PC-9 (cell line): ENCODE measurements at regions not wholly inside any gene's neighbourhood (a gene's known extent, or its start where the extent isn't known, plus 50 kb on each side); places are given as distances from the start of the nearest gene placed in this dataset.
"Not testable (repeated sequence)": the region's sequence is repeated elsewhere in the genome, so short reads cannot be mapped to it uniquely, and the experiment has no call there.

ENCODE experiments used
- BruUV-seq: library from RNA; stranded (reverse); fragments of 400-500 nt; replicated peaks from 2 replicates; lab custom pipeline; 2021; lab: Mats Ljungman, UMichigan
- CTCF ChIA-PET: fragments of 300-600 bp; sonication (Branson Sonifier 250); formaldehyde crosslinking; loops from one replicate; lab custom pipeline; 2022; ENCODE audit warnings: antibody characterized with exemption; lab: Charles Lee
- POLR2A ChIA-PET: fragments of 300-600 bp; sonication (Branson Sonifier 250); formaldehyde crosslinking; loops from one replicate; lab custom pipeline; 2022; ENCODE audit warnings: antibody characterized with exemption; ENCODE audit not compliant: unreplicated experiment; lab: Charles Lee
- DNase-seq, 2 experiments: peaks; one replicate each; pipeline versions ENCODE4 v3.0.0 to v3.0.0-alpha.2; 2015 to 2022; ENCODE audit warnings: mixed read lengths in 1 of 2
- H2AFZ ChIP-seq: fragments of 200-600 bp; sonication (generic); 2 replicates; pipeline ENCODE4 v1.8.1; 2017; ENCODE audit warnings: antibody characterized with exemption
- H3F3A ChIP-seq: fragments of 200-600 bp; sonication (generic); 2 replicates; pipeline ENCODE4 v1.8.1; 2017; ENCODE audit warnings: antibody characterized with exemption, mild to moderate bottlenecking, low read depth; ENCODE audit not compliant: insufficient read depth
- H3K27ac ChIP-seq: fragments of 200-600 bp; sonication (generic); 2 replicates; pipeline ENCODE4 v1.6.1; 2016; ENCODE audit warnings: mixed run types
- H3K27me3 ChIP-seq: fragments of 200-600 bp; sonication (generic); 2 replicates; pipeline ENCODE4 v1.6.1; 2016; ENCODE audit warnings: low read depth, mixed run types; ENCODE audit not compliant: insufficient read depth
- H3K36me3 ChIP-seq: fragments of 200-600 bp; sonication (generic); 2 replicates; pipeline ENCODE4 v1.6.1; 2016; ENCODE audit warnings: low read depth, mixed run types
- H3K4me1 ChIP-seq: fragments of 200-600 bp; sonication (generic); replicated peaks from 2 replicates; pipeline ENCODE4 v1.6.1; 2016; ENCODE audit warnings: mixed run types; ENCODE audit not compliant: insufficient read depth
- H3K4me2 ChIP-seq: fragments of 200-600 bp; sonication (generic); 2 replicates; pipeline ENCODE4 v1.6.1; 2017; ENCODE audit warnings: mixed run types
- H3K4me3 ChIP-seq: fragments of 200-600 bp; sonication (generic); 2 replicates; pipeline ENCODE4 v1.6.1; 2016; ENCODE audit warnings: mixed run types
- H3K79me2 ChIP-seq: fragments of 200-600 bp; sonication (generic); 2 replicates; pipeline ENCODE4 v1.6.1; 2017; ENCODE audit warnings: low read depth, mixed run types
- H3K9me2 ChIP-seq: fragments of 200-600 bp; sonication (generic); 2 replicates; pipeline ENCODE4 v1.8.1; 2017; ENCODE audit warnings: mild to moderate bottlenecking; ENCODE audit not compliant: insufficient read depth
- H3K9me3 ChIP-seq: fragments of 200-600 bp; sonication (generic); 2 replicates; pipeline ENCODE4 v1.8.1; 2016; ENCODE audit warnings: low read depth; ENCODE audit not compliant: insufficient read depth
- H4K20me1 ChIP-seq: fragments of 200-600 bp; sonication (generic); 2 replicates; pipeline ENCODE4 v1.8.1; 2017; ENCODE audit not compliant: insufficient read depth
- CTCF ChIP-seq: fragments of 200-600 bp; sonication (generic); conservative IDR thresholded peaks from 2 replicates; pipeline ENCODE4 v1.6.1; 2017; ENCODE audit warnings: mixed run types, antibody characterized with exemption, mild to moderate bottlenecking, moderate library complexity
- EZH2 ChIP-seq: fragments of 200-600 bp; sonication (generic); IDR thresholded peaks from 2 replicates; pipeline ENCODE4 v1.8.0; 2017; ENCODE audit warnings: antibody characterized with exemption, low read depth
- intact Hi-C: fragments of 100-400 bp; cut with micrococcal nuclease; formaldehyde crosslinking; loops from one replicate; pipeline ENCODE4 v1.10.0; 2022; ENCODE audit not compliant: unreplicated experiment

- H3K27me3 ChIP-seq = no peaks in the 10 kb centered on the region
- TF ChIP-seq EZH2 (no peak), CTCF (no peak)
- no TSS peak for BruUV-seq
- no peaks in the 10 kb centered on the region for H3K36me3 ChIP-seq
- DNase-seq = no peak
- intact Hi-C loops = no loop called here
- H3K9me2 ChIP-seq = no peaks in the 10 kb centered on the region
- no peak overlapping the region for H3K27ac ChIP-seq
- H2AFZ ChIP-seq = no peak overlapping the region
- ChIA-PET CTCF (no interaction called here), POLR2A (no interaction called here)
- H3K4me2 ChIP-seq = no peak overlapping the region
- no peaks in the 10 kb centered on the region for H3K4me1 ChIP-seq
- no peaks in the 10 kb centered on the region for H3K79me2 ChIP-seq
- no peaks in the 10 kb centered on the region for H3K9me3 ChIP-seq
- no peak overlapping the region for H3K4me3 ChIP-seq
- no peaks in the 10 kb centered on the region for H3F3A ChIP-seq
- H4K20me1 ChIP-seq = no peaks in the 10 kb centered on the region
Measured at GRCh38 chr5:103385722-103386121, 127.2 kb downstream of the MACIR start.

- CTCF ChIA-PET, H3K79me2 ChIP-seq, H3K27ac ChIP-seq, BruUV-seq, H3K4me1 ChIP-seq, H3K36me3 ChIP-seq, DNase-seq, H4K20me1 ChIP-seq, H3K9me3 ChIP-seq, H3K9me2 ChIP-seq, H3K4me2 ChIP-seq, intact Hi-C loops, H3F3A ChIP-seq, POLR2A ChIA-PET, H3K4me3 ChIP-seq, H3K27me3 ChIP-seq, H2AFZ ChIP-seq: not testable (repeated sequence)
Measured at GRCh38 chr5:103377638-103378037, 119.1 kb downstream of the MACIR start.

- Histone ChIP-seq H3K36me3 (no peaks in the 10 kb centered on the region), H2AFZ (no peak overlapping the region), H3K4me1 (peaks cover 7% of the 10 kb centered on the region; the same call in 1 of the 2 replicates), H3K4me2 (no peak overlapping the region), H3F3A (no peaks in the 10 kb centered on the region), H3K9me3 (no peaks in the 10 kb centered on the region), H4K20me1 (no peaks in the 10 kb centered on the region), H3K27ac (no peak overlapping the region), H3K79me2 (no peaks in the 10 kb centered on the region), H3K27me3 (no peaks in the 10 kb centered on the region), H3K4me3 (no peak overlapping the region), H3K9me2 (no peaks in the 10 kb centered on the region)
- intact Hi-C loops = no loop called here
- POLR2A ChIA-PET = no interaction called here
- no TSS peak for BruUV-seq
- TF ChIP-seq CTCF = no peak
- TF ChIP-seq EZH2 = no peak
- no peak for DNase-seq
- CTCF ChIA-PET = no interaction called here
Measured at GRCh38 chr5:103375863-103376591, 117.5 kb downstream of the MACIR start.

- Histone ChIP-seq H3K9me2 (no peaks in the 10 kb centered on the region), H2AFZ (no peak overlapping the region), H3K4me3 (no peak overlapping the region), H3K27me3 (no peaks in the 10 kb centered on the region), H4K20me1 (no peaks in the 10 kb centered on the region), H3K79me2 (no peaks in the 10 kb centered on the region), H3K27ac (no peak overlapping the region), H3K36me3 (no peaks in the 10 kb centered on the region), H3K4me1 (peaks cover 7% of the 10 kb centered on the region; the same call in 1 of the 2 replicates), H3K4me2 (no peak overlapping the region), H3F3A (no peaks in the 10 kb centered on the region), H3K9me3 (no peaks in the 10 kb centered on the region)
- POLR2A ChIA-PET = no interaction called here
- CTCF ChIA-PET = no interaction called here
- peak in 1 of 2 experiments; percentile 42 for DNase-seq
- TF ChIP-seq CTCF (peak; percentile 53), EZH2 (no peak)
- no TSS peak for BruUV-seq
- intact Hi-C loops = no loop called here
Measured at GRCh38 chr5:103375350-103375749, 116.8 kb downstream of the MACIR start.
